ENCODE measurements at regions not wholly inside any gene's neighbourhood (a gene's known extent, or its start where the extent isn't known, plus 50 kb on each side); places are given as distances from the start of the nearest gene placed in this dataset.
"Not testable (repeated sequence)": the region's sequence is repeated elsewhere in the genome, so short reads cannot be mapped to it uniquely, and the experiment has no call there.

DNA sequence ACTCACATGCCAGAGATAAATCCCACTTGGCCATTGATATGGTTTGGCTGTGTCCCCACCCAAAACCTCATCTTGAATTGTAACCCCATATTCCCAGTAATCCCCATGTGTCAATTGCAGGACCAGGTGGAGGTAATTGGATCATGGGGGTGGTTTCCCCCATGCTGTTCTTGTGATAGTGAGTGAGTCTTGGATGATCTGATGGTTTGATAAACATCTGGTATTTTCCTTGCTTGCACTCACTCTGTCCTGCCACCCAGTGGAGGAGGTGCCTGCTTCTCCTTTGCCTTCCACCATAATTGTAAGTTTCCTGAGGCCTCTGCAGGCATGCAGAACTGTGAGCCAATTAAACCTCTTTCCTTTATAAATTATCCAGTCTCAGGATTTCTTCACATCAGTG is 50.4 kb upstream of the B3GAT2 start:
- peaks cover 0 to 12% (median 2%) of the 10 kb centered on the region in 7 donors for H3K9me3 Mint-ChIP-seq
- H3K27me3 Mint-ChIP-seq (ENCODE audit: low read depth in 3 of 3); H4K20me1 ChIP-seq (ENCODE audit: insufficient read depth, low read length); H3K4me3 Mint-ChIP-seq; H3K4me3 ChIP-seq (replicated peaks in 1 of 3; ENCODE audit: low read depth in 2 of 3, low read length in 3 of 3); H3K27ac ChIP-seq (ENCODE audit: low read depth in 1 of 2, low read length in 2 of 2); intact Hi-C loops (cut with micrococcal nuclease); H3K4me1 ChIP-seq (ENCODE audit: control insufficient read depth in 1 of 2, insufficient read depth in 2 of 2, low read length in 2 of 2); DNase-seq; H3K79me2 ChIP-seq (ENCODE audit: insufficient read depth, low read length); H3K4me1 Mint-ChIP-seq; H3K27me3 ChIP-seq (ENCODE audit: control insufficient read depth in 2 of 2, insufficient read depth in 2 of 2, low read length in 2 of 2); H3K4me2 ChIP-seq (replicated peaks; ENCODE audit: extremely low read depth, low read length, poor library complexity, severe bottlenecking); H3K9ac ChIP-seq (ENCODE audit: insufficient read depth, low read length, poor library complexity, severe bottlenecking); H3K27ac Mint-ChIP-seq; H2AFZ ChIP-seq (ENCODE audit: insufficient read depth, low read depth, low read length, poor library complexity, severe bottlenecking); H3K36me3 Mint-ChIP-seq; H3K36me3 ChIP-seq (replicated peaks in 1 of 2; ENCODE audit: control insufficient read depth in 1 of 2, insufficient read depth in 2 of 2, low read length in 2 of 2); H3K9me3 ChIP-seq (replicated peaks in 1 of 2; ENCODE audit: control insufficient read depth in 1 of 2, insufficient read depth in 1 of 2, low read length in 2 of 2): not testable (repeated sequence)

DNA sequence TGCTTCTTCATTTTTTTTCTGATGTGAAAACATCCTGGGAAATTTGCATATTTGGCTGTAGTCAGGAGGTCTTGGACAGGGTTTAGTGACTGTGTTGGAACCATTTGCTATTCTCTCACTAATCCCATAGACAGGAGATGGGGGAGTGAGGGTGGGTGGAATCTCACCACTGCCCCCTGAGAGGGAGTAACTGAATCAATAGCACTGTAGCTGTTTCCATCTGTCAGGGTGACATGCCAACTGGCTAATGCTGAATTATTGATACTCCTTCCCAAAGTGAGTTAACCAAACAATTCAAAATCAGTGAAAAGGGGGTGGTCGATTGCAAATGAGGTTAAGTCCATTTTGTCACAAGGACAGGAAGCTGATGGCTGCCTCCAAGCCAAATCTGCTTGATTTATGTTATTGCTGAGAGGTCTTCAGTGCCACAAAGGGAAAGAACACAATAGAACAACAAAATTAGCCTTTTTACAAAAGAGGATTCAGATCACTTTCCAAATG is 55.1 kb upstream of the B3GAT2 start:
- no peak overlapping the region for H2AFZ ChIP-seq (ENCODE audit: insufficient read depth, low read depth, low read length, poor library complexity, severe bottlenecking)
- H3K9ac ChIP-seq (ENCODE audit: insufficient read depth, low read length, poor library complexity, severe bottlenecking), result no peak overlapping the region
- peaks cover 0 to 4% (median 2%) of the 10 kb centered on the region in 3 donors for H3K27me3 Mint-ChIP-seq (ENCODE audit: low read depth in 3 of 3)
- H3K9me3 Mint-ChIP-seq, result peaks cover 0 to 1% (median 0%) of the 10 kb centered on the region in 7 donors
- no peak for DNase-seq
- H3K4me3 ChIP-seq (replicated peaks in 1 of 3; ENCODE audit: low read depth in 2 of 3, low read length in 3 of 3), result no peak overlapping the region
- H3K27ac ChIP-seq (ENCODE audit: low read depth in 1 of 2, low read length in 2 of 2), result no peak overlapping the region
- H3K9me3 ChIP-seq (replicated peaks in 1 of 2; ENCODE audit: control insufficient read depth in 1 of 2, insufficient read depth in 1 of 2, low read length in 2 of 2), result no peaks in the 10 kb centered on the region
- H3K27ac Mint-ChIP-seq, result no peak overlapping the region
- H3K79me2 ChIP-seq (ENCODE audit: insufficient read depth, low read length), result no peaks in the 10 kb centered on the region
- TF ChIP-seq, protein P1, sequence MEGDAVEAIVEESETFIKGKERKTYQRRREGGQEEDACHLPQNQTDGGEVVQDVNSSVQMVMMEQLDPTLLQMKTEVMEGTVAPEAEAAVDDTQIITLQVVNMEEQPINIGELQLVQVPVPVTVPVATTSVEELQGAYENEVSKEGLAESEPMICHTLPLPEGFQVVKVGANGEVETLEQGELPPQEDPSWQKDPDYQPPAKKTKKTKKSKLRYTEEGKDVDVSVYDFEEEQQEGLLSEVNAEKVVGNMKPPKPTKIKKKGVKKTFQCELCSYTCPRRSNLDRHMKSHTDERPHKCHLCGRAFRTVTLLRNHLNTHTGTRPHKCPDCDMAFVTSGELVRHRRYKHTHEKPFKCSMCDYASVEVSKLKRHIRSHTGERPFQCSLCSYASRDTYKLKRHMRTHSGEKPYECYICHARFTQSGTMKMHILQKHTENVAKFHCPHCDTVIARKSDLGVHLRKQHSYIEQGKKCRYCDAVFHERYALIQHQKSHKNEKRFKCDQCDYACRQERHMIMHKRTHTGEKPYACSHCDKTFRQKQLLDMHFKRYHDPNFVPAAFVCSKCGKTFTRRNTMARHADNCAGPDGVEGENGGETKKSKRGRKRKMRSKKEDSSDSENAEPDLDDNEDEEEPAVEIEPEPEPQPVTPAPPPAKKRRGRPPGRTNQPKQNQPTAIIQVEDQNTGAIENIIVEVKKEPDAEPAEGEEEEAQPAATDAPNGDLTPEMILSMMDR (IDR thresholded peaks at IDR 0.05), result no peak
- no peaks in the 10 kb centered on the region for H3K4me1 Mint-ChIP-seq
- no CpG with 5 or more reads among the region's 1 CpG for WGBS (ENCODE audit: insufficient coverage)
- H3K36me3 ChIP-seq (replicated peaks in 1 of 2; ENCODE audit: control insufficient read depth in 1 of 2, insufficient read depth in 2 of 2, low read length in 2 of 2), result no peaks in the 10 kb centered on the region
- no peaks in the 10 kb centered on the region for H3K4me1 ChIP-seq (ENCODE audit: control insufficient read depth in 1 of 2, insufficient read depth in 2 of 2, low read length in 2 of 2)
- intact Hi-C loops (cut with micrococcal nuclease), result no loop called here
- H3K27me3 ChIP-seq (ENCODE audit: control insufficient read depth in 2 of 2, insufficient read depth in 2 of 2, low read length in 2 of 2), result no peaks in the 10 kb centered on the region
- no peaks in the 10 kb centered on the region for H3K36me3 Mint-ChIP-seq
- no peak overlapping the region for H3K4me3 Mint-ChIP-seq
- H4K20me1 ChIP-seq (ENCODE audit: insufficient read depth, low read length), result no peaks in the 10 kb centered on the region
- no peak overlapping the region for H3K4me2 ChIP-seq (replicated peaks; ENCODE audit: extremely low read depth, low read length, poor library complexity, severe bottlenecking)
